MM.1S (cell line): ENCODE measurements at regions not wholly inside any gene's neighbourhood (a gene's known extent, or its start where the extent isn't known, plus 50 kb on each side); places are given as distances from the start of the nearest gene placed in this dataset.
"Not testable (repeated sequence)": the region's sequence is repeated elsewhere in the genome, so short reads cannot be mapped to it uniquely, and the experiment has no call there.

Source experiments
- CTCF ChIP-seq: fragments of 300-600 bp; sonication (generic); IDR thresholded peaks from 2 replicates; pipeline ENCODE4 v1.5.1; 2016; ENCODE audit warnings: antibody characterized with exemption, low read length, mixed read lengths
- EZH2phosphoT487 ChIP-seq: fragments of 300-600 bp; sonication (generic); IDR thresholded peaks from 2 replicates; pipeline ENCODE4 v1.6.1; 2018; ENCODE audit warnings: antibody characterized with exemption, low read length

- TF ChIP-seq CTCF, EZH2phosphoT487: not testable (repeated sequence)
Observed at GRCh38 chr4:64798828-64799227, 389.6 kb upstream of the TECRL start.
